ELF-1 (cell line): ENCODE measurements at regions not wholly inside any gene's neighbourhood (a gene's known extent, or its start where the extent isn't known, plus 50 kb on each side); places are given as distances from the start of the nearest gene placed in this dataset.
A peak's percentile ranks its signal among the peaks of the same experiment; 100 is the strongest.

Experiments
- DNase-seq: peaks from one replicate; pipeline ENCODE4 v3.0.0-alpha.2; 2016; ENCODE audit warnings: low read depth, low spot score

GRCh38 chr10:31754803-31755624, 173.6 kb downstream of the ARHGAP12 start:
- DNase-seq = peak; percentile 86

GRCh38 chr10:31753681-31754080, 174.9 kb downstream of the ARHGAP12 start:
- DNase-seq = no peak

- no peak for DNase-seq
These were observed 176.5 kb downstream of the ARHGAP12 start for GRCh38 chr10:31752170-31752569.

GRCh38 chr10:31751738-31752080, 176.9 kb downstream of the ARHGAP12 start:
- no peak for DNase-seq

- no peak for DNase-seq
These were observed 177.4 kb downstream of the ARHGAP12 start for GRCh38 chr10:31751051-31751737.

GRCh38 chr10:31749981-31750840, 178.4 kb downstream of the ARHGAP12 start:
- no peak for DNase-seq

- no peak for DNase-seq
These were observed 179.3 kb downstream of the ARHGAP12 start for GRCh38 chr10:31749301-31749700.

- no peak for DNase-seq
These were observed 182.8 kb downstream of the ARHGAP12 start for GRCh38 chr10:31745612-31746376.

- no peak for DNase-seq
These were observed 184.6 kb downstream of the ARHGAP12 start for GRCh38 chr10:31744025-31744424.

GRCh38 chr10:31742255-31742654, 186.4 kb downstream of the ARHGAP12 start:
- DNase-seq = no peak

- DNase-seq = no peak
These were observed 187.2 kb downstream of the ARHGAP12 start for GRCh38 chr10:31741473-31741872.

GRCh38 chr10:31739711-31740110, 188.9 kb downstream of the ARHGAP12 start:
- no peak for DNase-seq

GRCh38 chr10:31739146-31739545, 189.5 kb downstream of the ARHGAP12 start:
- no peak for DNase-seq

GRCh38 chr10:31731711-31732110, 196.9 kb downstream of the ARHGAP12 start:
- DNase-seq = no peak

GRCh38 chr10:31730776-31731175, 197.9 kb downstream of the ARHGAP12 start:
- no peak for DNase-seq

GRCh38 chr10:31728698-31729224, 199.9 kb downstream of the ARHGAP12 start:
- DNase-seq = no peak

- no peak for DNase-seq
These were observed 203.2 kb downstream of the ARHGAP12 start for GRCh38 chr10:31725436-31725835.

- no peak for DNase-seq
These were observed 204.3 kb downstream of the ARHGAP12 start for GRCh38 chr10:31724296-31724695.

- no peak for DNase-seq
These were observed 205.4 kb downstream of the ARHGAP12 start for GRCh38 chr10:31723106-31723750.

- DNase-seq = no peak
These were observed 207.5 kb downstream of the ARHGAP12 start for GRCh38 chr10:31721096-31721495.

GRCh38 chr10:31720546-31720945, 208.1 kb downstream of the ARHGAP12 start:
- DNase-seq = no peak
